Epidermal melanocyte (primary cell): ENCODE measurements at regions not wholly inside any gene's neighbourhood (a gene's known extent, or its start where the extent isn't known, plus 50 kb on each side); places are given as distances from the start of the nearest gene placed in this dataset.

Source experiments
- DNase-seq: peaks from one replicate; pipeline ENCODE4 v3.0.0; 2011; ENCODE audit warnings: low spot score; ENCODE audit not compliant: insufficient read length

GRCh38 chr16:86211265-86211664, 299.1 kb upstream of the FOXF1 start:
- DNase-seq: no peak

GRCh38 chr16:86211800-86212199, 298.5 kb upstream of the FOXF1 start:
- DNase-seq: no peak

GRCh38 chr16:86212706-86213436, 297.5 kb upstream of the FOXF1 start:
- no peak for DNase-seq

GRCh38 chr16:86213437-86214205, 296.7 kb upstream of the FOXF1 start:
- no peak for DNase-seq

GRCh38 chr16:86214326-86215232, 295.7 kb upstream of the FOXF1 start:
- DNase-seq: no peak

- DNase-seq: no peak
Measured at GRCh38 chr16:86215233-86215978, 294.9 kb upstream of the FOXF1 start.

- DNase-seq: no peak
Measured at GRCh38 chr16:86215979-86216585, 294.2 kb upstream of the FOXF1 start.

- DNase-seq: no peak
Measured at GRCh38 chr16:86216591-86216990, 293.7 kb upstream of the FOXF1 start.

- DNase-seq: no peak
Measured at GRCh38 chr16:86217001-86217890, 293.1 kb upstream of the FOXF1 start.

- no peak for DNase-seq
Measured at GRCh38 chr16:86217891-86218270, 292.4 kb upstream of the FOXF1 start.

GRCh38 chr16:86218479-86219170, 291.7 kb upstream of the FOXF1 start:
- no peak for DNase-seq

GRCh38 chr16:86219655-86220445, 290.5 kb upstream of the FOXF1 start:
- DNase-seq: no peak

GRCh38 chr16:86220561-86220960, 289.8 kb upstream of the FOXF1 start:
- DNase-seq: no peak

GRCh38 chr16:86221085-86221484, 289.2 kb upstream of the FOXF1 start:
- DNase-seq: no peak

GRCh38 chr16:86222547-86222946, 287.8 kb upstream of the FOXF1 start:
- no peak for DNase-seq

- peak; percentile 54 for DNase-seq
Measured at GRCh38 chr16:86222965-86223551, 287.3 kb upstream of the FOXF1 start.

- DNase-seq: no peak
Measured at GRCh38 chr16:86224126-86224525, 286.2 kb upstream of the FOXF1 start.

- DNase-seq: no peak
Measured at GRCh38 chr16:86224629-86225028, 285.7 kb upstream of the FOXF1 start.
